ENCODE measurements at regions not wholly inside any gene's neighbourhood (a gene's known extent, or its start where the extent isn't known, plus 50 kb on each side); places are given as distances from the start of the nearest gene placed in this dataset.
"Not testable (repeated sequence)": the region's sequence is repeated elsewhere in the genome, so short reads cannot be mapped to it uniquely, and the experiment has no call there.

GRCh38 chr10:64765498-64765897 is 1244.3 kb downstream of the REEP3 start:
- ATAC-seq = no peak

GRCh38 chr10:64771253-64772050 is 1250.3 kb downstream of the REEP3 start:
- no peak for ATAC-seq

- ATAC-seq = no peak
Measured at GRCh38 chr10:64773357-64773756, 1252.2 kb downstream of the REEP3 start.

GRCh38 chr10:64784451-64784850 is 1263.2 kb downstream of the REEP3 start:
- not testable (repeated sequence) for ATAC-seq

- ATAC-seq = no peak
Measured at GRCh38 chr10:64785816-64786215, 1264.6 kb downstream of the REEP3 start.

GRCh38 chr10:64786989-64787388 is 1265.8 kb downstream of the REEP3 start:
- no peak for ATAC-seq

- no peak for ATAC-seq
Measured at GRCh38 chr10:64795847-64796246, 1274.6 kb downstream of the REEP3 start.

GRCh38 chr10:64798297-64798696 is 1277.1 kb downstream of the REEP3 start:
- ATAC-seq = no peak

GRCh38 chr10:64808233-64808632 is 1287.0 kb downstream of the REEP3 start:
- ATAC-seq = not testable (repeated sequence)

GRCh38 chr10:64810046-64810445 is 1288.8 kb downstream of the REEP3 start:
- ATAC-seq = not testable (repeated sequence)

- ATAC-seq = no peak
Measured at GRCh38 chr10:64813391-64813790, 1292.2 kb downstream of the REEP3 start.

GRCh38 chr10:64814201-64814600 is 1293.0 kb downstream of the REEP3 start:
- ATAC-seq = no peak

GRCh38 chr10:64829888-64830412 is 1308.7 kb downstream of the REEP3 start:
- ATAC-seq = no peak

GRCh38 chr10:64830869-64831268 is 1309.7 kb downstream of the REEP3 start:
- ATAC-seq = no peak

GRCh38 chr10:64840341-64840740 is 1319.1 kb downstream of the REEP3 start:
- ATAC-seq = no peak

- no peak for ATAC-seq
Measured at GRCh38 chr10:64846700-64847099, 1325.5 kb downstream of the REEP3 start.

- no peak for ATAC-seq
Measured at GRCh38 chr10:64855941-64856340, 1334.7 kb downstream of the REEP3 start.

- ATAC-seq = no peak
Measured at GRCh38 chr10:64859911-64860310, 1338.7 kb downstream of the REEP3 start.

- ATAC-seq = no peak
Measured at GRCh38 chr10:64863836-64864235, 1342.6 kb downstream of the REEP3 start.

- ATAC-seq = no peak
Measured at GRCh38 chr10:64867501-64867962, 1346.3 kb downstream of the REEP3 start.

GRCh38 chr10:64873088-64873487 is 1351.9 kb downstream of the REEP3 start:
- ATAC-seq = no peak

GRCh38 chr10:64873959-64874358 is 1352.8 kb downstream of the REEP3 start:
- no peak for ATAC-seq

GRCh38 chr10:64880546-64880945 is 1359.3 kb downstream of the REEP3 start:
- no peak for ATAC-seq

GRCh38 chr10:64881257-64881656 is 1360.1 kb downstream of the REEP3 start:
- no peak for ATAC-seq

- no peak for ATAC-seq
Measured at GRCh38 chr10:64896582-64896981, 1375.4 kb downstream of the REEP3 start.

Data from activated CD4-positive, CD25-positive, alpha-beta regulatory T cell treated with anti-CD3 and anti-CD28 coated beads, Interleukin-2, amount 50 U/mL, for 24 hours (primary cell).